Suppressor macrophage (primary cell): ENCODE measurements at regions not wholly inside any gene's neighbourhood (a gene's known extent, or its start where the extent isn't known, plus 50 kb on each side); places are given as distances from the start of the nearest gene placed in this dataset.

Experiments
- DNase-seq, 4 experiments: peaks; one replicate each; pipeline ENCODE4 v3.0.0-alpha.2; 2020 to 2022

GRCh38 chr4:127194281-127194680, 438.5 kb upstream of the INTU start:
- no peak for DNase-seq

GRCh38 chr4:127196655-127197352, 436.0 kb upstream of the INTU start:
- no peak for DNase-seq

- DNase-seq = no peak
Measured at GRCh38 chr4:127203562-127204200, 429.1 kb upstream of the INTU start.

- no peak for DNase-seq
Measured at GRCh38 chr4:127204322-127204721, 428.4 kb upstream of the INTU start.

GRCh38 chr4:127209580-127210095, 423.1 kb upstream of the INTU start:
- no peak for DNase-seq

- DNase-seq = no peak
Measured at GRCh38 chr4:127210893-127211649, 421.7 kb upstream of the INTU start.

- no peak for DNase-seq
Measured at GRCh38 chr4:127211650-127212560, 420.9 kb upstream of the INTU start.

GRCh38 chr4:127212701-127213100, 420.1 kb upstream of the INTU start:
- no peak for DNase-seq

GRCh38 chr4:127214016-127214415, 418.7 kb upstream of the INTU start:
- no peak for DNase-seq

- DNase-seq = no peak
Measured at GRCh38 chr4:127214931-127215330, 417.8 kb upstream of the INTU start.

GRCh38 chr4:127217586-127218229, 415.0 kb upstream of the INTU start:
- DNase-seq = no peak

GRCh38 chr4:127219232-127219631, 413.5 kb upstream of the INTU start:
- DNase-seq = no peak

- no peak for DNase-seq
Measured at GRCh38 chr4:127224556-127224955, 408.2 kb upstream of the INTU start.

GRCh38 chr4:127229855-127230608, 402.7 kb upstream of the INTU start:
- no peak for DNase-seq

- no peak for DNase-seq
Measured at GRCh38 chr4:127236889-127237288, 395.9 kb upstream of the INTU start.

- DNase-seq = no peak
Measured at GRCh38 chr4:127237581-127237980, 395.2 kb upstream of the INTU start.

- DNase-seq = no peak
Measured at GRCh38 chr4:127238956-127239475, 393.7 kb upstream of the INTU start.

GRCh38 chr4:127239902-127240763, 392.6 kb upstream of the INTU start:
- no peak for DNase-seq

- no peak for DNase-seq
Measured at GRCh38 chr4:127240764-127241105, 392.0 kb upstream of the INTU start.

GRCh38 chr4:127244515-127244914, 388.2 kb upstream of the INTU start:
- no peak for DNase-seq
